SKM-1 treated with dmso at 0.1 percent for 144 hours (cell line): ENCODE measurements at regions not wholly inside any gene's neighbourhood (a gene's known extent, or its start where the extent isn't known, plus 50 kb on each side); places are given as distances from the start of the nearest gene placed in this dataset.

Experiments used
- DNase-seq: peaks from one replicate; lab custom pipeline; 2025; ENCODE audit not compliant: unreplicated experiment; lab: John Stamatoyannopoulos, UW

GRCh38 chr4:18077808-18078207 lies 56.3 kb upstream of the LCORL start:
- DNase-seq: no peak

GRCh38 chr4:18075823-18076433 lies 54.4 kb upstream of the LCORL start:
- peak; percentile 14 for DNase-seq

GRCh38 chr4:18071894-18072293 lies 50.3 kb upstream of the LCORL start:
- DNase-seq: no peak
